GM04504 (cell line): ENCODE measurements at regions not wholly inside any gene's neighbourhood (a gene's known extent, or its start where the extent isn't known, plus 50 kb on each side); places are given as distances from the start of the nearest gene placed in this dataset.
"Not testable (repeated sequence)": the region's sequence is repeated elsewhere in the genome, so short reads cannot be mapped to it uniquely, and the experiment has no call there.

Experiments used
- DNase-seq: peaks from one replicate; pipeline ENCODE4 v3.0.0-alpha.2; 2012; ENCODE audit warnings: low read depth

DNA sequence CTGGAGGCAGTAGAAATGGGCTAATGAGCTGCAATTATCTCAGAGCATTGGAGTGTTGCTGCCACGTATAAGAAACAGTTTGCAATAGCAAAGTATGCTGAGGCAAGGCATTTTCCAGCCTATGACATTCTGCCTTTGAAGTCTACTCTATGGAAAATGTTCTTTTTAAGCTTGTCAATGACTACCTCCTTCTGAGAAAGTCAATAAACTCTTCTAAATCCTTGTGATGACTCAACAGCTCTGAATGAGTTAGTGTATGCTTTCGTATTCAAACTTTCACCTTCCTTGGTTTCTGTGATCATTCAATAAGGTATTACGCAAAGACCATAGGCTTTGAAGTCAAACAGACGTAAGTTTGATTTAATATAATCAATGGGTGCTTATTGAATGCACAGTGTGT is 111.2 kb downstream of the CAPZA3 start:
- no peak for DNase-seq

DNA sequence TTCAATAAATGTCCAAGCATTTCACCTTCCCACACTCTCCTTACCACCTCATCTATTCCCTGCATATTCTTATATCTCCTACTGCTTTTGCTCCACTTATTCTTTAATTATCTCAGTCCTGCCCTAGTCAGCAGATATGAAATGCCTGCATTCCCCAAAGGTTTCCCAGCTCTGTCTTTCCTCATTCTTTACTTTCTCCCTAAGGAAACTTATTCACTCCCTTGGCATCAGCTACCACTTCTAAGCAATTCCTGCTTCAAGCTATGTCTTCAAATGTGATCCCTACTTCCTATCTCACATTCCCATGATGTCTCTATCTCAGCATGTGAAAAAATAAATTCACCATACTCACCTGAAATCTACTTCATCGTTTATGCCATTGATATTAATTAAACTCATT is 111.8 kb downstream of the CAPZA3 start:
- DNase-seq = no peak

DNA sequence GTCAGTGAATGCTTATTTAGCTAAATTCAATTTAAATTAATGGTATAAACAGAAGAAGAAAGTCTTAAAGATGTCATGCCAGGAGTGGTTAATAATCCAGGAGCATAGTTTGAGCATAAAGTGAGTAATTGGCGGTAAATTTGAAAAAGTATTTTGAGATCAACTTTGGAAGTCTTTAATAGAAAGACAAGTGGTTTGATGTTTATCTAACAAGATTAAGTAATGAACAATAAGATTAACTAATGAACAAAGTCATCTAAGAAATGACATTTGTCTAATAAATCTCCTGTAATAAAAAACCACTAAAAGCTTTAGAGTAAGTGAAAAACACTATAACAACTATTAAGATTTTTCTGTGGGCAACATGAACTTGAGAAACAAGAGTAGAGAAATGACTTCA is 112.8 kb downstream of the CAPZA3 start:
- no peak for DNase-seq

DNA sequence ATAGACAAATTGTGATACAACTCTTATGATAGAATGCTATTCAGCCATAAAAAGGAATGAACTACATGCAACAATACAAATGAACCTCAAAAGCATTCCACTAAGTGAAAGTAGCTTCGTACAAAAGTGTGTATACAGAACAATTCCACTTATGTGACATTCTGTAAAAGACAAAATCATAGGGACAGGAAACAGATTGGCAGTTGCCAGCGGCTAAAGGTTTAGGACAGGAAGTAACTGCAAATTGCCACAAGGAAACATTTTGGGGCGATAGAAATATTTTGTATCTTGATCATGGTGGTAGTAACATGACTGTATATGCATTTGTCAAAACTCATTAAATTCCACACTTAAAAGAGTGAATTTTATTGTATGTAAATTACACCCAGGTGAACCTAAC is 113.4 kb downstream of the CAPZA3 start:
- DNase-seq = no peak

DNA sequence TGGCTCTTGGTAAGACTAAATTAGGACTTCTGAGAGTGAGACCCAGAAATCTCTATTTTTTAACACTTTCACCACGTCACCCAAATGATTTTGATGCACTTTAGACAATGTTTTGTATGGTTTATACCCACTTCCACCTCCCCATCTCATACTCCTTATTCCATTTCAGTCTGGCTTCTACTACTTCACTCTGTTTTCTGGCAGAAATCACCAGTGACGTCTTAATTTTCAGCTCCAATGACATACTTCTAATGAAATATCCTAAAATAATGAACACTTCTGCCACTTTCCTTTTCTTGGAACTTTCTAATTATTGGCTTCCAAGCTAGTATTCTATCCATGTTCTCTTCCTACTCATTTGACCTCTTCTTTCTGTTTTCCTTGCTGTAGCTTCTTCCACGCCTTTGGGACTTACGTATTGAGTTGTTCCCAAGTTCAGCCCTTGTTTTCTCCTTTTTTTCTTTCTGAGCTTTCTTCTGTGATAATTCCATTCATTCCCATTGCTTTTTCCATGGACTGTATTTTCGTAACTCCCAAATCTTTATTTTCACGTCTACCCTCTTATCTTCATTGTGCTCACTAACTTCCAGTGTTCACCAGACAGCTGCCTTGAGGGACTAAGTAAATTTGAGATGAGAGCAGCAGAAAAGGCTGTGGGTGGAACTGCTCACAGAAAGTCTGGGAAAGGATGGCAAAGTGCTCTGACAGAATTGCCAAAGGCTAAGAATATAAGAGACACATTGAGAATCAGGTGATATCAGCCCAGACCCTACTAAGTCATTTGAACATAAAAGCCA is 115.8 kb downstream of the CAPZA3 start:
- DNase-seq = no peak

DNA sequence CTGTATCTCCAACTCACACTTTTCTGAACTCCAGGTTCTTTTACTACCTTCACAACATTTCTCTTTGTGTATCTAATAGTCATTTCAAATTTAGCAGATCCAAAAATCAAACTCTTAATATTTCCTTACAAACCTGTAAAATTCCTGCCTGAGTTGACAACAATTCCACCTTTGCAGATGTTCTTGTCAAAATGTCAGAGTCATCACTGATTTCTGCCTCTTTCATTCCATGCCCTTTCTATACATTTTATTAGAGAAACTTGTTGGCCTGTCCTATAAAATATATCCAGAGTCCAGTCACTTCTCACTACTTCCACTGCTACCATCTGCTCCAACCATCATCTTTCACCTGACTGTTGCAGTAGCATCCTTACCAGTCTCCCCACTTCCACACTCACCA is 119.7 kb downstream of the CAPZA3 start:
- DNase-seq = no peak

DNA sequence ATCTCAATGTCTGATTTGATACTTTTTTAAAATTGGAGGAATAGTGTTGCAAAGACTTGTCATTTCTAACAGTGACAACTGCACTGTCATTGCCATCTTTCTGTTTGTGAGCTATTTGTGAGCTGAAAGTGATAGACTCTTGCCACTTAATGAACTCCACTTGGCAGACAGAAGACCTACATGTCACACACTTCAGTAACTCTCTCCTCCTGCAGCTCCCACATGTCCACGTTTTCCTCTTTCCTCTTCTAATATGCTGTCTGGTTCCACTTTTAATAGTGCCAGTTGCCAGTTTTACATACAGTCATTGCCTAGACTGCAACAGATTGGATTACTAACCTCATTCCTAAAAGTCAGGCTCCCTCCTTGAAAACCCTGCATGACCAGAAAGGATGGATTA is 121.5 kb downstream of the CAPZA3 start:
- no peak for DNase-seq

DNA sequence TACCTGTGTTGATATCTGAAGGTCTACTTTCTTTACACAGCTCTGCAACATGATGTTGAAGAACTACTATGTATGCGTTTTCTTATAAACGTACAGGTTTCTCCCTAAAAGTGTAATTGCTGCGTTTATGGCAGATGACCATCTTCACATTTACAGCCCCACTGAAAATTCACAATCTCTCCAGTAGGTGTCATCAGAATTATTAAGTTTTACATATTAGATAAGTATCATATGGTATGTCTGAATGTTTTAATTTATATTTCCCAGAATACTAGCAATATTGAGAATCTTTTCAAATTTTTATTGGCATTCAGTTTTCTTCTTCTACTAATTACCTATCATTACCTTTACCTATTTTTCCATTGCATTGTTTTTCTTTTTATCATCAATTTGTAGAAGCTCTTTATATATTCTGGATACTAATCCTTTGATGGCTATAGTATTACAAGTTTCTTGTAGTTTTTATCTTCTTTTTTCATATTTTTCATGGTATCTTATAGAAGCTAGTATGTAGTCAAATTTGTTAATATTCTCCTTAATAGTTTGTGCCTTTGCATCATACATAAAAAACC is 123.5 kb downstream of the CAPZA3 start:
- no peak for DNase-seq

DNA sequence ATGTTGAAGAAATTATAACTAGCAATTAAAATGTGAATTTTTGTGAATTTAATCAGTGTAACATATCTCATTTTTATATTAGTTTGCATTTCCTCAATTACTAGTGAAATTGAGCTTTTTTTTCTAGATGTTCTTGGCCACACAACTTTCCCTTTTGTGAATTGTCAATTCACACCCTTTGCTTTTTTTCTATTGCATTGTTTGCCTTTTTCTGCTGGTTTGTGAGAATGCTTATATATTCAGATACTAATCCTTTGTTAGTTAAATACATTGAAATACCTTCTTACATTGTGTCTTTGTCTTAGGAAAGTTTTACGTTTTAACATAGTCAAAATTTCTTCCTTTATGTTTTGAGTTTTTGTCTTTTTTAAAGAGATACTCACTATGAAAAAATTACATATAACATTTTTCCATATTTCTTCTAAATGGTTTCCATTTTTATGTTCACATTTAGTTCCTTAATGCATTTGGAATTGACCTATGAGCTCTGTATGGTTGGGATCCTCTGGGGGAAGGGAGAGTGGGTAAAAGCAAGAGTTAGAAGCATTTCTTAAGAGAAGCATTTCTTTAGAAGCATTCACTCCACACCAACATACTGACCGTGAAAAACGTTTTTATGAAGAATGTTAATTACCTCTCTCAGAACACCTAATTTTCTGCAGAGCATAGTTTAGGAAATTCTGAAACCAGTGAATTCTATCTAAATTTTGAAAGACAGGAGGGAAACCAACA is 126.0 kb downstream of the CAPZA3 start:
- DNase-seq = no peak

DNA sequence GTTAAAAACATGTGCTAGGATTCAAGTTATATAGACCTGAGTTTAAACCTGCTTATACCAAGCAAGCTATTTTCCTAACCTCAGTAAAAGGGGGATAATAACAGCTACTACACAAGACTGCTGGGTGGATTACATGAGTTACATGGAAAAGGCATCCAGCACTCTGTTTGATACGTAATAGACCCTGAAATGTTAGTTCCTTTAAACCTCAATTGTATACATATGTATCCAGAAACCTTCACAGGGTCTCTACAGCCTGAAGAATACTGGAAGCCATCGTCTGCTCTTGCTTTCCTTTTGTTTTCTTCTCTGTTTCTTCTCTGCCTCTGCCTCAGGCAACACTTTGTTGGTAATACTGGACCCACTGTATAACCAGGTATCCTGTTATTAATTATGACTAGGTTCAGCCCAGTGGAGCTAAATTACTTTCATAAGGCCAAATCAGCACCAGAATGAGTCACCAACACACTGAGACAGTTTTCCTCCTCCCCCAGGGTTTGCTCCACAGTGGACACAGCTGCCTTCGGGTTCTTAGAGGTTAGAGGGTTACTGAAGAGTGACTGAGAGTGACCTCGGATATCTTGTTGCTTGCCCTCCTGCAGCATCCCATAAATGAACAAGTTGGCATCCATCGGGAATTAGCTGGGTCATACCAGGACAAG is 127.1 kb downstream of the CAPZA3 start:
- peak; percentile 67 for DNase-seq

DNA sequence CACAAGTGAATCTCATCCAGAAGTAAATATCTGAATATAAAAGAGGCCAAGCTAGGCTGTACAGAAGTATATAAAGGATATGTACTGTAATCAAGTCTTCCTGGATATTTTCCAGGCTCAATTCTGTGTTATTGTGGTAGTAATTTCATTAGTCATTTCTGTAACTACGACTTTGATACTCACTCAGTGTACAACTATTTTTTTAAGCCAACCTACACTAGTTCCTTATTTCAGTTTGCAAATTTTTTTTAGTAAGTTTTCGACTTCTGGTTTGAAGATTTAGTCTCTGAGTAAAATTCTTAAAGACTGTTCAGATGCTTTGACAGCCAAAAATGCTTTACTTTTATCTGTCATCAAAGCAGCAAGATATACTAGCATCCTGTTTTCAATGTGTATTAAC is 130.8 kb downstream of the CAPZA3 start:
- peak; percentile 10 for DNase-seq

DNA sequence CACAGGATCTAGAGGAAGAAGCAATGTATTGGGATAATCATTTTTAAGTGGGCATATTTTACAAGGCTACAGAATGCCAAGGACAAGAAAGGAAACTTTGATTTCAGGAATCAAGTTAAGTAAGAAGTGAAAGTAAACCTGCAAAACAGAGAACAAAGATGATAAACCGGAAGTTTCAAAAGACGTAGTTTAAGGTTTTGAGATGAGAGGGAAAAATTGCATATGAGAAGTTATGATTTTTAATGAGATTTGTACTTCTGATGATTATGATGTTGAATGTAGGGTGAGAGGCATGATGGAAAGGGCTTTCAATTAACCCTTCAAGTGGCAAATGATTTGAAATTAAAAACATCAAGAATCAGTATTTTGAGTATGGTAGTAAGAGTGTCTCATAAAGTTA is 134.9 kb downstream of the CAPZA3 start:
- no peak for DNase-seq

DNA sequence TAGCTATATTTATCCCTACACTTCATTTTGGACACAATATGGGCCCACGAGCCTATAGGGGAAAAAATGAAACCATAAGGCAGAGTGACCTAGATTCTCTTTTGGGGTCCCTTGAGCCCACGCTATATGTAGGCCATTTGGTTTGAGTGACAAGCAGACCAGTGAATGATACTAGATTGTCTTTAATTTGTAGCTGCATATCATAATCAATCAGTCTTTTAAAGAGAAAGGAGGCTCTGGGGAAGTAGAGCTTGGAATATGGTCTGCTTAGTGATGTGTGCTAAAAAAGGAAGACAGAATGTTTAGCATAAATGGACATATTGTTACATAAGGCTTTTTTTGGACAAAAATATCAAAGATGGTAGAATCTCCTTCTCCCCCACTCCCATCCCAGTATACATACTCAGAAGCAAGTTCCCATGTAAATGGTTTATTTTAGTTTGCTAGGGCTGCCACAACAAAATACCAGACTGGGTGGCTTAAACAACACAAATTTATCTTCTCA is 140.8 kb downstream of the CAPZA3 start:
- no peak for DNase-seq

DNA sequence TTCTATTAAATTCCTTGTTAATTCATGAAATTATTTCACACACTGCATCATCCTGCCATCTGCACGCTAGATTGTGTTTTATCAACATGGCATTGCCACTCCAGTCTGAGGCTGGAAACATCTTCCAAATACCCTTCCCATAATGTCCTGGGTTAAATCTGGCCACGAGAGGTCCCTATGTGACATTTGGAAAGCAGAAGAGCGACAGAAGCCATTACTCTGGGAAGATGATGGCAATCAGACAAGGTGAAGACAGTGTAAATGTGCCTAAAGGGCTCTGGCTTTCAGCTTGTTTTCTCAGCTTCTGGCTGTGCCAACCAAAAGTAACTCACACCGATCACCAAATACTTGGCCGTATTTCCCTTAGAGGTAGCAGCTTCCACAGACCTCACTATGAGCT is 144.8 kb downstream of the CAPZA3 start:
- DNase-seq = no peak

DNA sequence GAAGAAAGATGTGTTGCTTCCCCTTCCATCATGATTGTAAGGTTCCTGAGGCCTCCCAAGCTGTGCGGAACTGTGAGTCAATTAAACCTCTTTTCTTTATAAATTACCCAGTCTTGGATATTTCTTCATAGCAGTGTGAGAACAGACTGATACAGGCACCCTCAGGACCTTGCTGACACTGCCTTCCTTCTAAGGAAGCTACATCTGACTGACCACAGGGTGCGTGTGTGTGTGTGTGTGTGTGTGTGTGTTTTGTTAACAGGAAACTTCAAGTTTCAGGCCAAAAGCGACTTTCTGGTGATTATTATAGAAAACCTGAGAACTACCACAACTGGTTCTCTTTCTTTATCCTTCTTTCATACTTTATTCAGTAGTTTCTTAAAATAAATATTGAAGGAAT is 149.0 kb downstream of the CAPZA3 start:
- DNase-seq = no peak

DNA sequence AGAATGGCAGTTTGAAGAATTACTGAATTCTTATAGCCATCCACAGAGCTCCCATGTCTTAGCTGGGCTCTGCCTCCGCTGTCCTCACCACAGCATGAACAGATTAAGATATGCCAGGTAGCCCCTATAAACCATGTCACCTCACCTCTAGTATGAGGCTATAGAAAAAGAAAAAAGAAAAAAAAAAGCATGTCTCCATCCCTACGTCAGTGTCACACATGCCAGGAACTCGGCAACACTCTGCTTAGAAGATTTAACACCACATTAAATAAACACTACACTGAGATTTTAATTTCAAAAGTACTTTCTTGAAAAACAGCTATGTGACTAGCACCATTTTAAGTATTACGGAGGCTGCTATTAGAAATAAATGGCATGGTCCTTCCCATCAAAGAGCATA is 149.4 kb downstream of the CAPZA3 start:
- DNase-seq = no peak

DNA sequence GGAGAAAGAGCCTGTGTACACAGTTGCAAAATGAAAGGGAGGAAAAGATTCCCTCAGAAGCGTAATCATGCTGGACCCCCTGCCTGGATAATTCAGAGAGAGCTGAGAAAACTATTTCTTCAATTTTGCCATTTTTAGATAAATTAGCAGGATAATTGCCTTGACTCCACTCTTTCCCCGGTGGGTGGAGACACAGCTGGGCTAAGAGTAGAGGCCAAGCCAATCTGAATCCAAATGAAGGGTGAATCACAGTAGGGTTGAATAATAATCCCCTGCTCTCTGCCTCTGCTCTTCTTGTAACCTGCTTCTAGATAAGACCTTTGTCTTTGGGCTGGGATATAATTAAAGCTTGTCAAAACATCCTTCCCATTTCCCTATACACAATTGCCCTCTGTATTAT is 150.1 kb downstream of the CAPZA3 start:
- DNase-seq = no peak

DNA sequence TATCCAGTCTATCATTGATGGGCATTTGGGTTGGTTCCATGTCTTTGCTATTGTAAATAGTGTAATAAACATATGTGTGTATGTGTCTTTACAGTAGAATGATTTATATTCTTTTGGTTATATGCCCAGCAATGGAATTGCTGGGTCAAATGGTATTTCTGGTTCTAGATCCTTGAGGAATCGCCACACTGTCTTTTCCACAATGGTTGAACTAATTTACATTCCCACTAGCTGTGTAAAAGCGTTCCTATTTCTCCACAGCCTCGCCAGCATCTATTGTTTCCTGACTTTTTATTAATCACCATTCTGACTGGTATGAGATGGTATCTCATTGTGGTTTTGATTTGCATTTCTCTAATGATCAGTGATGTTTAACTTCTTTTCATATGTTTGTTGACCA is 152.7 kb downstream of the CAPZA3 start:
- not testable (repeated sequence) for DNase-seq

DNA sequence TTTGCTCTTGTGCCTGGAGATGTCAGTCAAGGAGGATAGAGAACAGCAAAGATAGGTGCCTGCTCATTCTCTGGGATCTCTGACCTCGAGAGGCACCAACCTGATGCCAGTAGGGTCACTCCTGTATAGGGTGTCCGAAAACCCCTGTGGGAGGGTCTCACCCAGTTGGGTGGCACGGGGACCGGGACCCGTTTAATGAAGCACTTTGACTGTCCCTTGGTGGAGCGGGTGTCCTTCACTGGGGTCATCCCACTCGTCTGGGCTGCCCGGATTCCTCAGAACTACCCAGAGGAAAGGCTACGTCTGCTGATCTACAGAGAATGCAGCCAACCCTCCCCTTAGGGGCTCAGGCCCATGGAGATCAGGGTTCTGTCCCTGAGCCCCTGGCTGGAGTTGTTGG is 157.6 kb downstream of the CAPZA3 start:
- DNase-seq = no peak

DNA sequence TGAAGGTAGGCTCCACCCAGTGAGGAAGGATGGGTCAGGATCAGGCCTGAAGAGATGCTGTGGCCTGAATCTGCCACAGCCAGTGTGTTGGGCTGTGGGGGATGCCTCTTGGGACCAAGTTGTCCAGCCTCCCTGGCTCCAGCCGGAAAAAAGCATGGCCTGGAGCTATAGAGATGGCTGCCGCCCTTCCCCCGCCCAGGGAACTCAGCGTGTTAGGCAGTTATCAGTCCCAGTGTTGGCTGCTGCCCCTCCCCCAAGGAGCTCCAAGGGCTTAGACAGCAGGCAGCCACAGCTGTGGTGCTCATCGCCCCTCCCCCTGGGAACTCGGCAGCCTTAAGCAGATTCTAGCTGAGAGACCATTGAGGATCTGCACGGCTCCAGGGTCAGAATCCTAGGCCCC is 158.0 kb downstream of the CAPZA3 start:
- no peak for DNase-seq

DNA sequence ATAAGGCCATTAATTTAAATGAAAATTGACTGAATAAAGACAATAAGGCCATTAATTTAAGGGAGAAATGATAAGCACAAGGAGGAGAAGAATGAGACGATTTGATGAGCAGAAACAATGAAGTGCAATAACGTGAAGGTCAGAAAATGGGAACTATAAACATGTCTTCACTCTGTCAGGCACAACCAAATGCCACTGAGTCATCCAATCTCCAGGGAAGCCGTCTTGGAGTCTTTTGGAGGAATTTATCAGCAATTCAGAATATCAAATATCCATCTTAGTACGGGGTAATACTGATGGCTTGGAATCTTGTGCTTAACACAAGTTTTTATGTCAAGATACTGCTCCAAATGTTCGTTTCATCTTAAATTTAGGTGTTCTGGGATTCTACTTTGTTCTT is 159.9 kb downstream of the CAPZA3 start:
- DNase-seq = no peak

DNA sequence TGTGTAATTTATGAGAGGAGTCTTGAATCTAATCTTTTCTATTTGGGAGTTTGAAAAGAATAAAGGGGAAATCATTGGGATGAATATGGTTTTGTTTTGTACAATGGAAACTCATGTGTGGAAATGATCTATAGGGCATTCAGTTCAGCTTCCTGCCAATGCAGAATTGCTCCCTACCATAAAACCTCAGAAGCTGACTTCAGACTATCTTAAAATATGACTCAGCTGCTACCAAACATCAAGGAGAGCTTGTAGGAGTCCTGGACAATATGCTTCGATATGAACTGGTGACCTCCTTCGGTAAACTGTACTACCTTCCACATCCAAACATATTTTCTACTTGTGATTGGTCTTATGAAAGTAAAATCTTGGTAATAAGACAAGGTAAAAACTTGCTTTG is 160.6 kb downstream of the CAPZA3 start:
- no peak for DNase-seq

DNA sequence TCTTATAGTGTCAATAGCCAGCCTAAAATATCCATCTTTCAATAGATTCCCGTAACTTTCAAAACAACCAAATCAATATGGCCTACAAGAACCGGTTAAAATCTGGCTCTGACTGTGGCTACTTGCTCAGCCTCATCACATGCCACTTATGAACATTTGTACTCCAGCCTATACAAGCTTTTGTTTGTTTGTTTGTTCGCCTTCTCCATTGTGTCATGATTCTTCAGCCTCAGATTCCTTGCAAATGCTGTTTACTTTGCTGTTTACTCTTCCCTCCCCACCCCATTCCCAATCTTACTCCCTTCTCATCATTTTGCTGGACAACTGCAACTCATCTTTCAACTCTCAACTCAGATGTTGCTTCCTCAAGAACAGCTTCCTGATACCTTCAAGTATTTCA is 161.2 kb downstream of the CAPZA3 start:
- no peak for DNase-seq
